A549 (cell line): ENCODE measurements at regions not wholly inside any gene's neighbourhood (a gene's known extent, or its start where the extent isn't known, plus 50 kb on each side); places are given as distances from the start of the nearest gene placed in this dataset.

ENCODE experiments used
- ATAC-seq, 2 experiments: fragments of 200-7000 bp in 1 of 2; fragments of >200 bp in 1 of 2; cut with Nextera tagmentation in 1 of 2; cut with Tn5 transposase in 1 of 2; 3 replicates each; pipeline versions ENCODE4 v1.8.0 to v1.9.1; 2018 to 2020; ENCODE audit warnings: mild to moderate bottlenecking in 1 of 2, moderate library complexity in 1 of 2
- CTCF ChIA-PET: fragments of 300-600 bp; sonication (Branson Sonifier 250); formaldehyde crosslinking; extraction: SDS; loops from one replicate; lab custom pipeline; 2021; ENCODE audit warnings: antibody characterized with exemption, inconsistent platforms; lab: Yijun Ruan, JAX
- POLR2A ChIA-PET: fragments of 350-600 bp; formaldehyde crosslinking; extraction: SDS; loops from one replicate; lab custom pipeline; 2021; ENCODE audit warnings: antibody characterized with exemption, inconsistent platforms; lab: Yijun Ruan, JAX
- DNase-seq, 2 experiments: peaks; one replicate each; pipeline versions ENCODE4 v3.0.0 to v3.0.0-alpha.2; 2011 to 2016; ENCODE audit warnings: low read depth in 1 of 2, low spot score in 1 of 2
- FAIRE-seq: peaks from 2 replicates; lab custom pipeline; 2011; peaks lifted over from hg19 to GRCh38; lab: Jason Lieb, UNC
- H3K27ac ChIP-seq, 2 experiments: fragments of >200 bp; sonication (Bioruptor Twin); formaldehyde crosslinking; 3 replicates each; pipeline ENCODE4 v1.5.1; 2016 to 2017
- H3K4me1 ChIP-seq: fragments of >200 bp; sonication (Bioruptor Twin); formaldehyde crosslinking; 3 replicates; pipeline ENCODE4 v1.6.1; 2016
- H3K4me2 ChIP-seq: fragments of >200 bp; sonication (Bioruptor Twin); formaldehyde crosslinking; 3 replicates; pipeline ENCODE4 v1.6.1; 2016
- H3K4me3 ChIP-seq: fragments of >200 bp; sonication (Bioruptor Twin); formaldehyde crosslinking; 3 replicates; pipeline ENCODE4 v1.5.1; 2016
- H3K9me3 ChIP-seq: fragments of >200 bp; sonication (Bioruptor Twin); formaldehyde crosslinking; 3 replicates; pipeline ENCODE4 v1.6.1; 2016
- ATOH8 ChIP-seq: fragments of 250-450 bp; sonication (Bioruptor Pico); IDR thresholded peaks from 2 replicates; pipeline ENCODE4 v1.5.0; 2020; ENCODE audit warnings: low read depth, mild to moderate bottlenecking, moderate library complexity
- CBX8 ChIP-seq: fragments of 200-600 bp; sonication (generic); IDR thresholded peaks from 2 replicates; pipeline ENCODE4 v1.6.1; 2016
- CHD2 ChIP-seq: fragments of 150-350 bp; IDR thresholded peaks from 2 replicates; pipeline ENCODE4 v1.6.1; 2014; ENCODE audit warnings: low read length; ENCODE audit not compliant: partially characterized antibody
- EHF ChIP-seq: fragments of 250-450 bp; sonication (Bioruptor Pico); IDR thresholded peaks from 2 replicates; pipeline ENCODE4 v1.5.0; 2020; ENCODE audit warnings: mild to moderate bottlenecking
- FOXS1 ChIP-seq: fragments of 250-450 bp; sonication (Bioruptor Pico); IDR thresholded peaks from 2 replicates; pipeline ENCODE4 v1.5.0; 2020; ENCODE audit warnings: mild to moderate bottlenecking, moderate library complexity
- JUN ChIP-seq, 2 experiments: fragments of >200 bp; sonication (Bioruptor Twin); formaldehyde crosslinking; IDR thresholded peaks; 2 replicates in 1 of 2; 3 replicates in 1 of 2; pipeline ENCODE4 v1.6.1; 2016 to 2017
- KDM1A ChIP-seq: fragments of 200-600 bp; sonication (generic); IDR thresholded peaks from 2 replicates; pipeline ENCODE4 v1.6.1; 2016; ENCODE audit warnings: low read depth, mild to moderate bottlenecking
- KDM5A ChIP-seq: fragments of 200-600 bp; sonication (generic); IDR thresholded peaks from 2 replicates; pipeline ENCODE4 v1.6.1; 2016; ENCODE audit warnings: antibody characterized with exemption, mild to moderate bottlenecking
- MAFK ChIP-seq: fragments of 450-650 bp; IDR thresholded peaks from 2 replicates; pipeline ENCODE4 v1.6.1; 2014; ENCODE audit not compliant: partially characterized antibody
- MYC ChIP-seq: IDR thresholded peaks from 2 replicates; pipeline ENCODE4 v1.6.1; 2012; ENCODE audit warnings: mild to moderate bottlenecking, inconsistent platforms, low read length, improper control_type of control experiment, borderline replicate concordance
- NFE2L2 ChIP-seq: fragments of 150-350 bp; conservative IDR thresholded peaks from 2 replicates; pipeline ENCODE4 v1.6.1; 2014; ENCODE audit warnings: low read length
- NR3C1 ChIP-seq: fragments of >200 bp; sonication (Bioruptor Twin); formaldehyde crosslinking; IDR thresholded peaks from 3 replicates; pipeline ENCODE4 v1.6.1; 2017
- PHF8 ChIP-seq: fragments of 200-600 bp; sonication (generic); IDR thresholded peaks from 2 replicates; pipeline ENCODE4 v1.6.1; 2016; ENCODE audit warnings: low read depth, mild to moderate bottlenecking, antibody characterized with exemption, moderate library complexity, borderline replicate concordance
- RARB ChIP-seq: fragments of 250-450 bp; sonication (Bioruptor Pico); IDR thresholded peaks from 2 replicates; pipeline ENCODE4 v1.8.0; 2021; ENCODE audit warnings: mild to moderate bottlenecking, moderate library complexity
- REST ChIP-seq: fragments of 200-600 bp; sonication (generic); IDR thresholded peaks from 2 replicates; pipeline ENCODE4 v1.6.1; 2016; ENCODE audit warnings: antibody characterized with exemption, mild to moderate bottlenecking, moderate library complexity
- RNF2 ChIP-seq: fragments of 200-600 bp; sonication (generic); IDR thresholded peaks from 2 replicates; pipeline ENCODE4 v1.6.1; 2016; ENCODE audit warnings: low read depth, mild to moderate bottlenecking, antibody characterized with exemption, moderate library complexity, borderline replicate concordance
- SMC3 ChIP-seq: fragments of >200 bp; sonication (Bioruptor Twin); formaldehyde crosslinking; IDR thresholded peaks from 3 replicates; pipeline ENCODE4 v1.6.1; 2018; ENCODE audit warnings: inconsistent platforms
- SREBF2 ChIP-seq: fragments of 450-650 bp; IDR thresholded peaks from 2 replicates; pipeline ENCODE4 v1.6.1; 2014; ENCODE audit warnings: mild to moderate bottlenecking, moderate library complexity
- ZFP36 ChIP-seq: fragments of 450-650 bp; IDR thresholded peaks from 2 replicates; pipeline ENCODE4 v1.6.1; 2014; ENCODE audit warnings: borderline replicate concordance; ENCODE audit not compliant: partially characterized antibody
- WGBS: methylation state at CpG from one replicate; pipeline ENCODE4 v1.1.6; 2017; ENCODE audit errors: missing lambda C conversion rate; 5-methylcytosine and 5-hydroxymethylcytosine counted together
- TF ChIP-seq, protein P1 (sequence below): fragments of >200 bp; sonication (Bioruptor Twin); formaldehyde crosslinking; IDR thresholded peaks from 2 replicates; pipeline ENCODE4 v1.6.1; 2016

GRCh38 chr13:54647275-54647674 lies 1618.7 kb downstream of the OLFM4 start:
- CTCF ChIA-PET: no interaction called here
- ATAC-seq (no peak), FAIRE-seq (no peak), DNase-seq (no peak)
- TF ChIP-seq REST (no peak), RARB (no peak), MAFK (no peak), ATOH8 (CRISPR knock-in tag) (no peak), KDM1A (no peak), MYC (no peak), FOXS1 (CRISPR knock-in tag) (no peak)
- H3K4me1 ChIP-seq: no peaks in the 10 kb centered on the region
- H3K27ac ChIP-seq: no peak overlapping the region
- no peaks in the 10 kb centered on the region for H3K9me3 ChIP-seq
- POLR2A ChIA-PET: no interaction called here
- no peak overlapping the region for H3K4me2 ChIP-seq
- no peak overlapping the region for H3K4me3 ChIP-seq

- Histone ChIP-seq H3K4me2 (no peak overlapping the region), H3K9me3 (no peaks in the 10 kb centered on the region), H3K4me1 (no peaks in the 10 kb centered on the region), H3K4me3 (no peak overlapping the region)
- DNase-seq: no peak
- ATAC-seq: no peak
- ChIA-PET CTCF (no interaction called here), POLR2A (no interaction called here)
- no peak for FAIRE-seq
- WGBS: 0% methylated on average over 1 of the region's 1 CpG
- TF ChIP-seq JUN (IDR thresholded peaks at IDR 0.05) (no peak), KDM5A (no peak), NR3C1 (no peak), PHF8 (no peak), EHF (CRISPR knock-in tag) (no peak), CBX8 (no peak), RARB (no peak), CHD2 (no peak), ZFP36 (no peak)
- TF ChIP-seq, all 56 proteins: peak for 0
- H3K27ac ChIP-seq: no peak overlapping the region
Measured at GRCh38 chr13:54657588-54657987, 1629.0 kb downstream of the OLFM4 start.

- 13% methylated on average over 3 of the region's 17 CpGs for WGBS
- H3K4me3 ChIP-seq: no peak overlapping the region
- H3K9me3 ChIP-seq: no peaks in the 10 kb centered on the region
- no peak for FAIRE-seq
- no peak overlapping the region for H3K27ac ChIP-seq
- DNase-seq: no peak
- POLR2A ChIA-PET: no interaction called here
- TF ChIP-seq FOXS1 (CRISPR knock-in tag): no peak
- no peak for TF ChIP-seq RNF2
- no peak for TF ChIP-seq SREBF2
- TF ChIP-seq, protein P1, sequence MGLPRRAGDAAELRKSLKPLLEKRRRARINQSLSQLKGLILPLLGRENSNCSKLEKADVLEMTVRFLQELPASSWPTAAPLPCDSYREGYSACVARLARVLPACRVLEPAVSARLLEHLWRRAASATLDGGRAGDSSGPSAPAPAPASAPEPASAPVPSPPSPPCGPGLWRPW: no peak
- TF ChIP-seq NFE2L2: no peak
- no peak for TF ChIP-seq SMC3
- CTCF ChIA-PET: no interaction called here
- no peak for ATAC-seq
- H3K4me1 ChIP-seq: no peaks in the 10 kb centered on the region
- H3K4me2 ChIP-seq: no peak overlapping the region
Measured at GRCh38 chr13:54658771-54659170, 1630.2 kb downstream of the OLFM4 start.
